ENCODE measurements at regions not wholly inside any gene's neighbourhood (a gene's known extent, or its start where the extent isn't known, plus 50 kb on each side); places are given as distances from the start of the nearest gene placed in this dataset.

GRCh38 chr6:140355476-140355875 lies 981.0 kb upstream of the CITED2 start:
- Histone ChIP-seq H3K4me3 (no peak overlapping the region), H3K4me1 (no peaks in the 10 kb centered on the region)

GRCh38 chr6:140354296-140354695 lies 979.8 kb upstream of the CITED2 start:
- H3K4me1 ChIP-seq = no peaks in the 10 kb centered on the region
- intact Hi-C loops (cut with DNase I) = no loop called here
- H3K27ac ChIP-seq = no peak overlapping the region
- no peak for DNase-seq
- H3K9me3 ChIP-seq = no peaks in the 10 kb centered on the region
- H3K4me3 ChIP-seq = no peak overlapping the region
- WGBS, 2 donors = 73 to 90% methylated on average over 1 of the region's 1 CpG
- TF ChIP-seq CTCF (IDR thresholded peaks at IDR 0.05) (no peak), POLR2A (IDR thresholded peaks at IDR 0.05) (no peak)
- no peaks in the 10 kb centered on the region for H3K27me3 ChIP-seq
- H3K36me3 ChIP-seq = no peaks in the 10 kb centered on the region

More at GRCh38 chr6:140355476-140355875, 981.0 kb upstream of the CITED2 start:
- H3K27me3 ChIP-seq = no peaks in the 10 kb centered on the region
- no peaks in the 10 kb centered on the region for H3K36me3 ChIP-seq
- intact Hi-C loops (cut with DNase I) = no loop called here
- TF ChIP-seq CTCF (IDR thresholded peaks at IDR 0.05) (no peak), POLR2A (IDR thresholded peaks at IDR 0.05) (no peak)
- H3K27ac ChIP-seq = no peak overlapping the region
- H3K9me3 ChIP-seq = no peaks in the 10 kb centered on the region
- 28 to 83% methylated on average over 1 of the region's 1 CpG for WGBS, 2 donors
- DNase-seq = no peak

DNA sequence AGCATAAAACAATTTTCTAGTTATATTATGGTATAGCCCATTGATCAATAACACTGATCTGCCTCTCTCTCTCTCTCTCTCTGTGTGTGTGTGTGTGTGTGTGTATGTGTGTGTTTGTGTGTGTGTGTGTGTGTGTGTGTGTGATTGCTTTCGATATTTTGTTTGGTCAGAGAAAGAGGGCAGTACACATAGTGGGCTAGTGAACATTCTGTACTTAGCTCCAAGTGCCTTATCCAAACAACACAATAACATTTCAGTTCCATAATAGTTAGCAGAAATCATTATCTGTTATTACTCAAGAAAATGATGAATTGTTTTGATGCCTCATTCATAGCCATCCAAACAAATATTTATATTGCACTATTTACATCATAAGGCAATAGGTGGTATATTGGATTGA lies 979.1 kb upstream of the CITED2 start:
- TF ChIP-seq POLR2A (IDR thresholded peaks at IDR 0.05) (no peak), CTCF (IDR thresholded peaks at IDR 0.05) (no peak)
- H3K9me3 ChIP-seq = no peaks in the 10 kb centered on the region
- intact Hi-C loops (cut with DNase I) = no loop called here
- H3K4me1 ChIP-seq = no peaks in the 10 kb centered on the region
- H3K27ac ChIP-seq = no peak overlapping the region
- WGBS, 2 donors = 60 to 100% methylated on average over 1 of the region's 1 CpG
- no peaks in the 10 kb centered on the region for H3K36me3 ChIP-seq
- no peak overlapping the region for H3K4me3 ChIP-seq
- no peak for DNase-seq
- no peaks in the 10 kb centered on the region for H3K27me3 ChIP-seq

DNA sequence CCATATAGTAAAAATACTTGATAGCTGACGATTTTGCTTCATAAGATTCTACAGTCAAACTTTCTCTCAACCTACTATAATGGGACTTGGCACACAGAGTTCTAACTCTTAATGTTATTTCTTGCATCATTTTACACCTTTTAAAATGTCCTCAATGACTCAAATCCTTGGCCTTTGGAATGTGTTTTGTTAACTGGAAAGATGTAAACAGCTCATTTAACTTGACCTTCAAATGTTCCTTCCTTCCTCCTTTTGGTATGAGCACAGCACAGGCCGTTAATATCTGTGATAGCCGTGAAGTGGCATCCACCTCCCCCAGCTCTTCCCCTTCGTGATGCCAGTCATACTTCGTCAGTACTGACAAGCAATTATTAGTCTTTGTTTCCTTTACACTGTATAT lies 972.0 kb upstream of the CITED2 start:
- TF ChIP-seq POLR2A (IDR thresholded peaks at IDR 0.05) (no peak), CTCF (IDR thresholded peaks at IDR 0.05) (no peak)
- 53 to 69% methylated on average over 5 of the region's 5 CpGs for WGBS, 2 donors
- intact Hi-C loops (cut with DNase I) = no loop called here
- no peak overlapping the region for H3K4me3 ChIP-seq
- peaks cover 0 to 3% (median 0%) of the 10 kb centered on the region in 3 donors for H3K4me1 ChIP-seq
- no peaks in the 10 kb centered on the region for H3K27me3 ChIP-seq
- no peak for DNase-seq
- no peaks in the 10 kb centered on the region for H3K9me3 ChIP-seq
- no peaks in the 10 kb centered on the region for H3K36me3 ChIP-seq
- H3K27ac ChIP-seq = no peak overlapping the region

DNA sequence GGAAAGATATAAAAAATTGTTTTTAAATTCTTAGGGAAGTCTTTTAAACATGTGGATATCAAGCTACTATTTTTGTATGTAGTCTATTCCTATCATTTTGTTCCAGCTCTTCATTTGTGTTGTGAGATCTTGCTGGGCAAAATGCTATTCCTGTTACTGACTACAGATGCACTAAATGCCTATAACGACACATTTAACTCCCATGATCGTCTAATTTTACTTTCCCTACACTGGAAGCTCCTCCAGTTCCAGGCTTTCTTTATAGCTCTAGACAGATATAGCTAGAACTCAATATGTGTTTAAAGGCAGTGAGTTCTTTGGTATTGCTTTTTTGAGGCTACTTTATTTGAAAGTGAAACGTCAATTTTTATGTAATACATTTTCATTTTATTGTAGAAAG lies 971.5 kb upstream of the CITED2 start:
- Histone ChIP-seq H3K27ac (no peak overlapping the region), H3K4me1 (peaks cover 0 to 3% (median 0%) of the 10 kb centered on the region in 3 donors), H3K36me3 (no peaks in the 10 kb centered on the region), H3K27me3 (no peaks in the 10 kb centered on the region), H3K9me3 (no peaks in the 10 kb centered on the region), H3K4me3 (no peak overlapping the region)
- DNase-seq = no peak
- 68 to 71% methylated on average over 3 of the region's 3 CpGs for WGBS, 2 donors
- TF ChIP-seq CTCF (IDR thresholded peaks at IDR 0.05) (no peak), POLR2A (IDR thresholded peaks at IDR 0.05) (no peak)
- intact Hi-C loops (cut with DNase I) = no loop called here
